GM19240 (cell line): ENCODE measurements at regions not wholly inside any gene's neighbourhood (a gene's known extent, or its start where the extent isn't known, plus 50 kb on each side); places are given as distances from the start of the nearest gene placed in this dataset.

Experiments used
- DNase-seq: peaks from one replicate; pipeline ENCODE4 v3.0.0; 2011; ENCODE audit warnings: low spot score; ENCODE audit not compliant: insufficient read length

- DNase-seq: no peak
Observed at GRCh38 chr6:104575536-104575935, 284.2 kb downstream of the HACE1 start.

GRCh38 chr6:104574135-104574750, 285.5 kb downstream of the HACE1 start:
- no peak for DNase-seq

GRCh38 chr6:104573350-104573749, 286.4 kb downstream of the HACE1 start:
- DNase-seq: no peak

GRCh38 chr6:104572901-104573300, 286.8 kb downstream of the HACE1 start:
- no peak for DNase-seq

GRCh38 chr6:104566411-104566810, 293.3 kb downstream of the HACE1 start:
- DNase-seq: no peak

- no peak for DNase-seq
Observed at GRCh38 chr6:104563306-104563705, 296.4 kb downstream of the HACE1 start.

GRCh38 chr6:104559435-104560202, 300.1 kb downstream of the HACE1 start:
- no peak for DNase-seq

GRCh38 chr6:104558746-104559145, 301.0 kb downstream of the HACE1 start:
- DNase-seq: no peak

GRCh38 chr6:104548297-104548696, 311.4 kb downstream of the HACE1 start:
- no peak for DNase-seq

GRCh38 chr6:104541411-104541810, 318.3 kb downstream of the HACE1 start:
- no peak for DNase-seq

GRCh38 chr6:104540743-104541142, 319.0 kb downstream of the HACE1 start:
- DNase-seq: no peak

GRCh38 chr6:104539173-104539572, 320.5 kb downstream of the HACE1 start:
- no peak for DNase-seq

- no peak for DNase-seq
Observed at GRCh38 chr6:104537872-104538271, 321.8 kb downstream of the HACE1 start.

- DNase-seq: no peak
Observed at GRCh38 chr6:104537180-104537579, 322.5 kb downstream of the HACE1 start.

GRCh38 chr6:104532462-104532861, 327.3 kb downstream of the HACE1 start:
- no peak for DNase-seq

- DNase-seq: no peak
Observed at GRCh38 chr6:104531646-104532045, 328.1 kb downstream of the HACE1 start.

- DNase-seq: no peak
Observed at GRCh38 chr6:104527761-104528415, 331.8 kb downstream of the HACE1 start.

- no peak for DNase-seq
Observed at GRCh38 chr6:104527311-104527710, 332.4 kb downstream of the HACE1 start.

- no peak for DNase-seq
Observed at GRCh38 chr6:104526376-104526775, 333.3 kb downstream of the HACE1 start.

- DNase-seq: peak; percentile 52
Observed at GRCh38 chr6:104525677-104526322, 333.9 kb downstream of the HACE1 start.

GRCh38 chr6:104522533-104522932, 337.2 kb downstream of the HACE1 start:
- no peak for DNase-seq

GRCh38 chr6:104521176-104521575, 338.5 kb downstream of the HACE1 start:
- no peak for DNase-seq
